ENCODE measurements at regions not wholly inside any gene's neighbourhood (a gene's known extent, or its start where the extent isn't known, plus 50 kb on each side); places are given as distances from the start of the nearest gene placed in this dataset.

- Histone ChIP-seq H3K27me3 (ENCODE audit: insufficient read depth, low read length) (peaks cover 19% of the 10 kb centered on the region; the same call in 1 of the 2 replicates), H3K9me3 (ENCODE audit: control insufficient read depth in 1 of 2, insufficient read depth in 1 of 2, low read depth in 1 of 2, low read length in 2 of 2) (no peaks in the 10 kb centered on the region), H3K4me3 (replicated peaks in 1 of 2; ENCODE audit: low read depth in 1 of 2, low read length in 2 of 2) (no peak overlapping the region), H3K9me2 (ENCODE audit: insufficient read depth) (no peaks in the 10 kb centered on the region), H4K20me1 (ENCODE audit: insufficient read depth) (no peaks in the 10 kb centered on the region), H3K9ac (ENCODE audit: low read length) (no peak overlapping the region), H3K4me1 (ENCODE audit: control insufficient read depth in 1 of 2, insufficient read depth in 2 of 2, low read length in 2 of 2) (no peaks in the 10 kb centered on the region), H3K36me3 (ENCODE audit: control insufficient read depth in 1 of 2, insufficient read depth in 2 of 2, low read length in 2 of 2) (no peaks in the 10 kb centered on the region), H3K27ac (ENCODE audit: low read depth, low read length) (no peak overlapping the region), H3K4me2 (ENCODE audit: low read length) (no peak overlapping the region), H3K79me2 (ENCODE audit: insufficient read depth, low read length) (no peaks in the 10 kb centered on the region), H2AFZ (ENCODE audit: low read depth, low read length, poor library complexity, severe bottlenecking) (no peak overlapping the region)
- intact Hi-C loops (cut with micrococcal nuclease) = no loop called here
- POLR2A ChIA-PET = no interaction called here
- no peak for ATAC-seq
- CTCF ChIA-PET = no interaction called here
- DNase-seq (ENCODE audit: low read depth, low spot score) = no peak
- RAD21 ChIA-PET (ENCODE audit: low non-redundant PET in 1 of 2, low total read pairs in 2 of 2, uncharacterized antibody in 2 of 2, unreplicated experiment in 2 of 2) = no interaction called here
- TF ChIP-seq SP1 (IDR thresholded peaks at IDR 0.05; ENCODE audit: low read depth) (no peak), ZBTB33 (IDR thresholded peaks at IDR 0.05; ENCODE audit: extremely low read depth, insufficient replicate concordance, low read length) (no peak), SRF (IDR thresholded peaks at IDR 0.05; ENCODE audit: low read depth) (no peak), ELF1 (IDR thresholded peaks at IDR 0.05; ENCODE audit: borderline replicate concordance, low read depth) (no peak), YY1 (IDR thresholded peaks at IDR 0.05; ENCODE audit: extremely low read depth, insufficient replicate concordance, low read depth, low read length) (no peak), ATF3 (IDR thresholded peaks at IDR 0.05) (no peak), EGR1 (IDR thresholded peaks at IDR 0.05; ENCODE audit: low read depth) (no peak), POLR2A (IDR thresholded peaks at IDR 0.05; ENCODE audit: borderline replicate concordance, extremely low read depth, insufficient read depth, insufficient read length) (no peak), ZNF274 (IDR thresholded peaks at IDR 0.05; ENCODE audit: low read depth, low read length) (no peak), EZH2 (IDR thresholded peaks at IDR 0.05) (no peak), FOSL1 (IDR thresholded peaks at IDR 0.05; ENCODE audit: low read depth) (no peak), CBX3 (IDR thresholded peaks at IDR 0.05; ENCODE audit: low read depth) (no peak), SIN3A (IDR thresholded peaks at IDR 0.05; ENCODE audit: low read depth) (no peak), EZH2phosphoT487 (IDR thresholded peaks at IDR 0.05; ENCODE audit: borderline replicate concordance) (no peak), RAD21 (IDR thresholded peaks at IDR 0.05; ENCODE audit: low read depth) (no peak), CEBPB (IDR thresholded peaks at IDR 0.05; ENCODE audit: low read depth) (no peak), CTCF (IDR thresholded peaks at IDR 0.05 in 2 of 3, conservative IDR thresholded peaks at IDR 0.05 in 1 of 3; ENCODE audit: borderline replicate concordance in 1 of 3, insufficient read depth in 1 of 3, low read depth in 2 of 3, low read length in 2 of 3) (no peak)
- TF ChIP-seq, protein P1, sequence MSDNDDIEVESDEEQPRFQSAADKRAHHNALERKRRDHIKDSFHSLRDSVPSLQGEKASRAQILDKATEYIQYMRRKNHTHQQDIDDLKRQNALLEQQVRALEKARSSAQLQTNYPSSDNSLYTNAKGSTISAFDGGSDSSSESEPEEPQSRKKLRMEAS (IDR thresholded peaks at IDR 0.05) = no peak
- BruUV-seq (replicated peaks) = no TSS peak
These were observed 256.9 kb upstream of the SESN3 start for GRCh38 chr11:95487938-95488337.

Data from HCT116 (cell line).